SU-DHL-6 (cell line): ENCODE measurements at regions not wholly inside any gene's neighbourhood (a gene's known extent, or its start where the extent isn't known, plus 50 kb on each side); places are given as distances from the start of the nearest gene placed in this dataset.

Experiments used
- H2AFZ ChIP-seq: fragments of 200-600 bp; sonication (generic); 2 replicates; pipeline ENCODE4 v1.6.1; 2014; ENCODE audit warnings: low read depth, mild to moderate bottlenecking, moderate library complexity, mixed read lengths, antibody characterized with exemption, low read length; ENCODE audit not compliant: severe bottlenecking
- H3F3A ChIP-seq: fragments of 200-600 bp; shearing (Covaris generic); 2 replicates; pipeline ENCODE4 v1.6.0; 2016; ENCODE audit warnings: antibody characterized with exemption, mild to moderate bottlenecking; ENCODE audit not compliant: insufficient read depth
- H3K27ac ChIP-seq: fragments of 200-600 bp; sonication (generic); 2 replicates; pipeline ENCODE4 v1.5.1; 2016; ENCODE audit warnings: low read depth, mild to moderate bottlenecking, low read length, moderate library complexity, mixed read lengths
- H3K27me3 ChIP-seq: fragments of 200-600 bp; sonication (generic), shearing (Covaris generic); 2 replicates; pipeline ENCODE4 v1.6.0; 2014; ENCODE audit warnings: mild to moderate bottlenecking, low read length
- H3K36me3 ChIP-seq: fragments of 200-600 bp; sonication (generic); 2 replicates; pipeline ENCODE4 v1.6.1; 2014; ENCODE audit warnings: mild to moderate bottlenecking, low read length, mixed read lengths
- H3K4me2 ChIP-seq: fragments of 300-600, 200-600 bp; shearing (Covaris generic), sonication (generic); 2 replicates; pipeline ENCODE4 v1.6.0; 2014; ENCODE audit warnings: low read length, low read depth, mild to moderate bottlenecking; ENCODE audit not compliant: poor library complexity, severe bottlenecking
- H3K4me3 ChIP-seq: fragments of 200-600 bp; sonication (generic); 2 replicates; pipeline ENCODE4 v1.5.1; 2014; ENCODE audit warnings: antibody characterized with exemption, low read length, mild to moderate bottlenecking, mixed read lengths; ENCODE audit not compliant: insufficient read depth, poor library complexity, severe bottlenecking
- H3K79me2 ChIP-seq: fragments of 200-600 bp; sonication (generic); 2 replicates; pipeline ENCODE4 v1.6.1; 2014; ENCODE audit warnings: mild to moderate bottlenecking, low read length, moderate library complexity; ENCODE audit not compliant: insufficient read depth
- H3K9ac ChIP-seq: fragments of 200-600 bp; sonication (generic); 2 replicates; pipeline ENCODE4 v1.7.0; 2014; ENCODE audit warnings: mild to moderate bottlenecking, low read length
- H3K9me2 ChIP-seq: fragments of 200-600 bp; sonication (generic); replicated peaks from 2 replicates; pipeline ENCODE4 v1.6.1; 2014; ENCODE audit warnings: low read length; ENCODE audit not compliant: insufficient read depth
- H3K9me3 ChIP-seq: fragments of 200-600 bp; sonication (generic); 2 replicates; pipeline ENCODE4 v1.6.1; 2014; ENCODE audit warnings: low read length, mixed read lengths; ENCODE audit not compliant: insufficient read depth
- H4K20me1 ChIP-seq: fragments of 200-600 bp; sonication (generic); 2 replicates; pipeline ENCODE4 v1.6.1; 2014; ENCODE audit warnings: low read depth, mild to moderate bottlenecking, antibody characterized with exemption, low read length, moderate library complexity, mixed read lengths
- EZH2phosphoT487 ChIP-seq: fragments of 200-600 bp; sonication (generic), shearing (Covaris generic); conservative IDR thresholded peaks from 2 replicates; pipeline ENCODE4 v1.6.1; 2018; ENCODE audit warnings: mild to moderate bottlenecking, antibody characterized with exemption, low read length, moderate library complexity, mixed read lengths
- TF ChIP-seq, protein P1 (sequence below): fragments of 200-600 bp; sonication (generic); IDR thresholded peaks from one replicate; pipeline ENCODE4 v1.5.1; 2017; ENCODE audit warnings: antibody characterized with exemption, mild to moderate bottlenecking, low read length, moderate library complexity; ENCODE audit not compliant: insufficient read depth, poor library complexity, severe bottlenecking

DNA sequence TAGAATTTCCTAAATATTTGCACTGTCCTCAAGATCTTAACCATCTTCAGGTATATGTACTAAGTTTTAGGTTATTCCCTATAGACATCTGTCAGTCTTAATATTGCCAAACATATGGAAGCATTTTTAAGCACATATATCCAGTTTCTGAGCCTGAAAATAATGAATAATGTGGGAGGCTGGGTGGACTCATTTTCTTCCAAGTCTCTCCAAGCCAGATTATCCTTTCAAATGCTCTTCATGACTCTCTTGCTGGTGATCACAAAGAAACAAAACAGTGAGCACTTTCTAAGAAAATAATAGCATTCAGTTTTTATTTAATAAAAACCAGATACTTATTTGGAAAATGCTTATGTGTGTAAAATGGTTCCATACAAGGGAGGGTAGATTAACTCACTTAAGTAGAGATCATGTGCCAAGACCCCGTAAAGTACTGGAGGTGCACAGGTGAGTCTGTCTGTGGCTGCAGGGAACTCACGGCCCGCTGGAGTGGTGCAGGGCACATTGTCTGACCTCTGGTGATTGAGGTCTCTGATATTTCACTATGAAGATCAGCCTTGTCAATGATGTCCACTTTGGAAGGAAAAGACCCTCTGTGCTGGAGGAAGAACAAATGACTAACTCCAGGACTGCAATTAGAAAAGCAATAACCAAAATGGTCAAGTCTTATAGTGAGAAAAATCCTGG lies 161.6 kb downstream of the TMEM18 start:
- no peaks in the 10 kb centered on the region for H3K9me3 ChIP-seq
- no peak overlapping the region for H3K27ac ChIP-seq
- no peaks in the 10 kb centered on the region for H3K79me2 ChIP-seq
- H3K4me3 ChIP-seq: no peak overlapping the region
- TF ChIP-seq, protein P1, sequence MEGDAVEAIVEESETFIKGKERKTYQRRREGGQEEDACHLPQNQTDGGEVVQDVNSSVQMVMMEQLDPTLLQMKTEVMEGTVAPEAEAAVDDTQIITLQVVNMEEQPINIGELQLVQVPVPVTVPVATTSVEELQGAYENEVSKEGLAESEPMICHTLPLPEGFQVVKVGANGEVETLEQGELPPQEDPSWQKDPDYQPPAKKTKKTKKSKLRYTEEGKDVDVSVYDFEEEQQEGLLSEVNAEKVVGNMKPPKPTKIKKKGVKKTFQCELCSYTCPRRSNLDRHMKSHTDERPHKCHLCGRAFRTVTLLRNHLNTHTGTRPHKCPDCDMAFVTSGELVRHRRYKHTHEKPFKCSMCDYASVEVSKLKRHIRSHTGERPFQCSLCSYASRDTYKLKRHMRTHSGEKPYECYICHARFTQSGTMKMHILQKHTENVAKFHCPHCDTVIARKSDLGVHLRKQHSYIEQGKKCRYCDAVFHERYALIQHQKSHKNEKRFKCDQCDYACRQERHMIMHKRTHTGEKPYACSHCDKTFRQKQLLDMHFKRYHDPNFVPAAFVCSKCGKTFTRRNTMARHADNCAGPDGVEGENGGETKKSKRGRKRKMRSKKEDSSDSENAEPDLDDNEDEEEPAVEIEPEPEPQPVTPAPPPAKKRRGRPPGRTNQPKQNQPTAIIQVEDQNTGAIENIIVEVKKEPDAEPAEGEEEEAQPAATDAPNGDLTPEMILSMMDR: no peak
- TF ChIP-seq EZH2phosphoT487: no peak
- no peaks in the 10 kb centered on the region for H3K9me2 ChIP-seq
- H2AFZ ChIP-seq: no peak overlapping the region
- no peak overlapping the region for H3K9ac ChIP-seq
- H3K27me3 ChIP-seq: no peaks in the 10 kb centered on the region
- H3F3A ChIP-seq: no peaks in the 10 kb centered on the region
- H4K20me1 ChIP-seq: no peaks in the 10 kb centered on the region
- H3K4me2 ChIP-seq: no peak overlapping the region
- no peaks in the 10 kb centered on the region for H3K36me3 ChIP-seq

DNA sequence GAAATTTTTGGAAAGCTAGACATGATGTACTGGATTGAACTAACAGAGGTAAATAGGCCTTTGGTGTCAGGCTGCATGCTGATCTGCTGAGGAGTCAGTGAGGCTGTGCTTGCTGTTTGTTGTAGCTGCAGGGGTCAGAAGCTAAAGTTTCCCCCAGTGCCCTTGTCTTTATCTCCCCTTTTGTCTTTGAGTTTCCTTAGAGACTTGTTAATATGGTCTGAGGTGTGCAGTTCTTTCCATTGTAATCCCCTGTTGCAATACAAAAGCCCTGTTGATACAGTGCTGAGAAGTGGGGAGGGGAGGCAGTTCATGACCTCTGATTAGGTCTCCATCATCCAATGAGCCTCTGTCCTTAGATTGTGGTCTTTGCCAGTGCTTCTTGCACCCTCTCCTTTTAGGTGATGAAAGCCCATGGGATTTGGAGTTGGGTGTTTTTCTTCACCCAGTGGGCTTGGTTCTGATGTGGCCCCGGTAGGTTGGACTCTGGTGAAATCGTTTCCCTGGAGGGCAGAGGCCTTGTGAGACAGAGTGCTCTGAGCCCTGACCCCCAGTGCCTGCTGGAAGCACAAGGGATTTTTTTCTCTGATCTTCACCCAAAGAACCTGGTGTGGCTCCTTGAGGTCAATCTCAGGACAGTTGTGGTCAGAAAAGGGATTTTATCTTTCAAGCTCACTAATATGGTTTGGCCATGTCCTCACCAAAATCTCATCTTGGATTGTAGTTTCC lies 163.1 kb downstream of the TMEM18 start:
- H3K4me2 ChIP-seq: no peak overlapping the region
- H2AFZ ChIP-seq: no peak overlapping the region
- H4K20me1 ChIP-seq: no peaks in the 10 kb centered on the region
- no peaks in the 10 kb centered on the region for H3K9me2 ChIP-seq
- H3K9me3 ChIP-seq: no peaks in the 10 kb centered on the region
- TF ChIP-seq, protein P1: no peak
- no peak for TF ChIP-seq EZH2phosphoT487
- no peak overlapping the region for H3K9ac ChIP-seq
- no peak overlapping the region for H3K27ac ChIP-seq
- no peaks in the 10 kb centered on the region for H3K79me2 ChIP-seq
- H3K27me3 ChIP-seq: no peaks in the 10 kb centered on the region
- no peaks in the 10 kb centered on the region for H3F3A ChIP-seq
- no peak overlapping the region for H3K4me3 ChIP-seq
- no peaks in the 10 kb centered on the region for H3K36me3 ChIP-seq

DNA sequence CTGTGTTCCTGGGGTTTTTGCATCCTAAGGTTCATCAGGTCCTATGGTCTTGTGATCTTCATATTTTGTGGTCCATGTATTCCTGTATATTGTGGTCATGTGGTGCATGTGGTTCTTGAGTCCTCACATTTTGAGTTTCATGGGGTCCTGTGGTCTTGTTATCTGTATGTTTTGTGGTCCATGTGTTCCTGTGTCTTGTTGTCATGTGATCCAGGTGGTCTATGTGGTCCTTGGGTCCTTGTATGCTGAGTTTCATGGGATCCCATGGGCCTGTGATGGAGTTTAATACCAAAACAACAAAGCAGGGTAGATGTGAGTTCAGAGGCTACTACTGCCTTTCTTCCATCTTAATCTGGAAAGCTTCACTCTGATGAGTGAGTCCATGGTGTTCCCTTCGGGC lies 166.4 kb downstream of the TMEM18 start:
- Histone ChIP-seq H4K20me1 (no peaks in the 10 kb centered on the region), H3K36me3 (no peaks in the 10 kb centered on the region), H3K4me3 (no peak overlapping the region), H3K9me2 (no peaks in the 10 kb centered on the region), H3K4me2 (no peak overlapping the region), H3K27me3 (no peaks in the 10 kb centered on the region), H3K9me3 (no peaks in the 10 kb centered on the region), H3K9ac (no peak overlapping the region), H3F3A (no peaks in the 10 kb centered on the region), H3K79me2 (no peaks in the 10 kb centered on the region), H3K27ac (no peak overlapping the region), H2AFZ (no peak overlapping the region)
- TF ChIP-seq EZH2phosphoT487: no peak
- TF ChIP-seq, protein P1: no peak
